ENCODE measurements at regions not wholly inside any gene's neighbourhood (a gene's known extent, or its start where the extent isn't known, plus 50 kb on each side); places are given as distances from the start of the nearest gene placed in this dataset.

GRCh38 chr10:9554321-9554720 lies 1463.4 kb upstream of the CELF2 start:
- ATAC-seq (ENCODE audit: poor library complexity), result no peak
- H3K27ac ChIP-seq (ENCODE audit: low read depth in 1 of 2, low read length in 2 of 2), result no peak overlapping the region
- H3K9me3 Mint-ChIP-seq, result no peaks in the 10 kb centered on the region
- no peaks in the 10 kb centered on the region for H3K4me1 Mint-ChIP-seq (ENCODE audit: low read depth)
- H3K27me3 ChIP-seq (ENCODE audit: control insufficient read depth in 1 of 2, insufficient read depth in 2 of 2, low read length in 2 of 2), result no peaks in the 10 kb centered on the region
- H3K36me3 ChIP-seq (ENCODE audit: insufficient read depth, low read length), result no peaks in the 10 kb centered on the region
- intact Hi-C loops (cut with DNase I, micrococcal nuclease), result no loop called here
- TF ChIP-seq CTCF (IDR thresholded peaks at IDR 0.05), result no peak
- H3K9me3 ChIP-seq (ENCODE audit: control insufficient read depth in 1 of 2, insufficient read depth in 1 of 2, low read length in 2 of 2), result peaks cover 0 to 4% of the 10 kb centered on the region in 2 experiments
- no peak overlapping the region for H3K4me3 ChIP-seq (ENCODE audit: low read length)
- DNase-seq, result no peak
- no peak overlapping the region for H3K27ac Mint-ChIP-seq
- CTCF ChIA-PET, result no interaction called here
- no peaks in the 10 kb centered on the region for H3K4me1 ChIP-seq (ENCODE audit: insufficient read depth, low read length)
- H3K27me3 Mint-ChIP-seq, result no peaks in the 10 kb centered on the region
- POLR2A ChIA-PET, result no interaction called here
- no peak overlapping the region for H3K4me3 Mint-ChIP-seq
- H3K36me3 Mint-ChIP-seq (ENCODE audit: low read depth), result no peaks in the 10 kb centered on the region

GRCh38 chr10:9560976-9561375 lies 1456.7 kb upstream of the CELF2 start:
- H3K36me3 Mint-ChIP-seq (ENCODE audit: low read depth), result no peaks in the 10 kb centered on the region
- H3K36me3 ChIP-seq (ENCODE audit: insufficient read depth, low read length), result no peaks in the 10 kb centered on the region
- CTCF ChIA-PET, result no interaction called here
- no peak overlapping the region for H3K4me3 Mint-ChIP-seq
- POLR2A ChIA-PET, result no interaction called here
- no peaks in the 10 kb centered on the region for H3K9me3 Mint-ChIP-seq
- intact Hi-C loops (cut with DNase I, micrococcal nuclease), result no loop called here
- H3K4me3 ChIP-seq (ENCODE audit: low read length), result no peak overlapping the region
- H3K4me1 ChIP-seq (ENCODE audit: insufficient read depth, low read length), result no peaks in the 10 kb centered on the region
- H3K27me3 ChIP-seq (ENCODE audit: control insufficient read depth in 1 of 2, insufficient read depth in 2 of 2, low read length in 2 of 2), result no peaks in the 10 kb centered on the region
- no peaks in the 10 kb centered on the region for H3K9me3 ChIP-seq (ENCODE audit: control insufficient read depth in 1 of 2, insufficient read depth in 1 of 2, low read length in 2 of 2)
- DNase-seq, result no peak
- H3K27ac Mint-ChIP-seq, result no peak overlapping the region
- no peaks in the 10 kb centered on the region for H3K4me1 Mint-ChIP-seq (ENCODE audit: low read depth)
- no peak for TF ChIP-seq CTCF (IDR thresholded peaks at IDR 0.05)
- no peaks in the 10 kb centered on the region for H3K27me3 Mint-ChIP-seq
- H3K27ac ChIP-seq (ENCODE audit: low read depth in 1 of 2, low read length in 2 of 2), result no peak overlapping the region
- ATAC-seq (ENCODE audit: poor library complexity), result no peak

- H3K27me3 ChIP-seq (ENCODE audit: control insufficient read depth in 1 of 2, insufficient read depth in 2 of 2, low read length in 2 of 2), result no peaks in the 10 kb centered on the region
- ChIA-PET POLR2A (no interaction called here), CTCF (no interaction called here)
- H3K4me1 ChIP-seq (ENCODE audit: insufficient read depth, low read length), result no peaks in the 10 kb centered on the region
- H3K27ac ChIP-seq (ENCODE audit: low read depth in 1 of 2, low read length in 2 of 2), result no peak overlapping the region
- Mint-ChIP-seq H3K4me3 (no peak overlapping the region), H3K27ac (no peak overlapping the region), H3K9me3 (no peaks in the 10 kb centered on the region), H3K4me1 (ENCODE audit: low read depth) (no peaks in the 10 kb centered on the region), H3K27me3 (no peaks in the 10 kb centered on the region), H3K36me3 (ENCODE audit: low read depth) (no peaks in the 10 kb centered on the region)
- H3K36me3 ChIP-seq (ENCODE audit: insufficient read depth, low read length), result no peaks in the 10 kb centered on the region
- no peak overlapping the region for H3K4me3 ChIP-seq (ENCODE audit: low read length)
- ATAC-seq (ENCODE audit: poor library complexity) (no peak), DNase-seq (no peak)
- no peaks in the 10 kb centered on the region for H3K9me3 ChIP-seq (ENCODE audit: control insufficient read depth in 1 of 2, insufficient read depth in 1 of 2, low read length in 2 of 2)
- intact Hi-C loops (cut with DNase I, micrococcal nuclease), result no loop called here
- TF ChIP-seq CTCF (IDR thresholded peaks at IDR 0.05), result no peak
Observed at GRCh38 chr10:9561821-9562505, 1455.7 kb upstream of the CELF2 start.

Measured in CD4-positive, alpha-beta T cell (primary cell).